NCI-H187 treated with DMSO at 0.1 percent for 48 hours (cell line): ENCODE measurements at regions not wholly inside any gene's neighbourhood (a gene's known extent, or its start where the extent isn't known, plus 50 kb on each side); places are given as distances from the start of the nearest gene placed in this dataset.
"Not testable (repeated sequence)": the region's sequence is repeated elsewhere in the genome, so short reads cannot be mapped to it uniquely, and the experiment has no call there.

ENCODE experiments used
- DNase-seq: peaks from one replicate; lab custom pipeline; 2025; lab: John Stamatoyannopoulos, UW

GRCh38 chr1:229710746-229711145, 84.7 kb downstream of the URB2 start:
- DNase-seq, result no peak

DNA sequence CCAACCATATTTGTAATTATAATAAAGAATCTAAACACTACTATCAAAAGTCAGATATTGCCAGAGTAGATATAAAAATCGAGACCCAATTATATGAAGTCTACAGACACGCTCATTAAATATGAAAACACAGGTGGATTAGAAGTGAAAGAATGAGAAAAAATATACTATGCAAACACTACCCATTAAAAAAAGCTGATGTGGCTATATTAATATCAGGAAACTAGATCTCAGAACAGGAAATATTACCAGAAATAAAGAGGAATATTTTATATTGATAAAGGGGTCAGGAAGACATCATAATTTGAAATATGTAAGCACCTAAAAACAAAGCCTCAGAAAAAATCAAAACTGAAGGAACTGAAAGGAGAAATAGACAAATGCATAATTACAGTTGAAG, 88.3 kb downstream of the URB2 start:
- no peak for DNase-seq

- DNase-seq, result no peak
Observed at GRCh38 chr1:229714964-229715603, 89.0 kb downstream of the URB2 start.

DNA sequence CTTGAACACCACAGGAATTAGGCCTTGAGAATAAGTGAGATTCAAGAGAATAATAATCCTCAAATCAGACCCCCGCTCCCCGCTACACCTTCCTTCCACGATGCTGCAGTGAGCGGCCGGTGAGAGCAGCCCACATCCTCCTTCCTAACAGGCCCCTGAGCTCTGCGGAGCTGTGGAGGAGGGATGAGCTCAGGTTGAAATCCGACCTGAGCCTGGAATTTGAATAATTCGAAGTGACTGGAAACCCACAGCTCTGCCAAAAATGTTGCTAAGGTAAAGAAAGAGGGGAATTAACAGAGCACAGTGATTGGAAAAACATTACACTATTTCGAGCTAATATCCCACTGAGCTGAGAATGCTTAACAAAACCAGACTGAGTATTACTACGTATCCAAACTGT, 90.0 kb downstream of the URB2 start:
- no peak for DNase-seq

GRCh38 chr1:229716704-229717103, 90.7 kb downstream of the URB2 start:
- DNase-seq, result no peak

DNA sequence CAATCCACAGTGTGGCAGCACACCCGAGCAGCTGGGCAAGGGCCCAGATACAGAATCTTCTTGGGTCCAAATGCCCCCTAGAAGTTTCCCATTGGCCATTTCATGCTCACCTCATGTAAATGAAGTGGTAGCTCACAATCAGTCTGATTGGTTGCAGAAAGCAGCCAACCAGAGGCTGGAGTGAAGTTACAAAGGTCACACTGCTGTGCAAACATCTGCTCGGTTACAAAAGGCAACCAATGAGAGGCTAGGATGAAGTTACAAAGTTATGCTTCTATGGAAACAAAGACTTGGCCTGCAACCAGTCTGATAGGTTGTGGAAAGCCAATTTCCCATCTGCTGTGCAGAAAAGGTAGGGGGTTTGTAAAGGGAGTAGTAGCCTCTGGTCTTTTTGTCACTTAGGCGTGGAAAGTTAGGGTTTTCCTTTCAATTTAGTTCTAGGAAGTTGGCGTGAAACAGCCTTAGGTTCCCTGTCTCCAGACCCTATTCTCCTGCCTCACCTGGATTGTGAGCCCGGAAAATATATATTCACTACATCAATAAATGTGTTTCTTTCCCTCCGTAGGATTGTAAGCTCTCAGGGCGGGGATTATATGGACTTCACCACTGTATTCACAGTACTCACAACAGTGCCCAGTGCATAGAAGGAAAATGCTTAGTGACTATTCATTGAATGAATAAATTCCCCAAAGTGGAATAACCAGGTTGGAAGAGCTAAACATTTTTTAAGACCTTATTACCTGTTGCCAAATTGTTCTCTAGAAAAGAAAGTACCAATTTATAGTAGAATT, 91.9 kb downstream of the URB2 start:
- no peak for DNase-seq

DNA sequence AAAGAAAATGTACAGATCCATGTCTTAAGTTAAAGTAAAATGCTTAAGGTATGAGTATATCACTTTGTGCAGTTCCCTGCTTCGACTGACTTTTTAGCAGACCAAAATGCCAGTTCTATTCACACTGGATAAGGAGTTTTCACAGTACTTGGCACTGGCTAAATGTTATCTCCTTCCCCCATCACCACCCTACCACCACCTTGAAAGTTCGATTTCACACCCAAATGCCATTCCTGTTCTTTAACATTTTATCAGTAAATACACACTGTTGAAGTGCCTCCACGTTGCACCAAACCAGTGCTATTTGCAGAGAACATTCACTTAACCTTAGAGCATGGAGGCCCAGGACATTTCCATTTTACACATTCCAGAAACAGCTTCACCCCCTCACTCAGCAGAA, 100.0 kb downstream of the URB2 start:
- DNase-seq, result no peak

GRCh38 chr1:229729916-229730315, 103.9 kb downstream of the URB2 start:
- DNase-seq, result no peak

DNA sequence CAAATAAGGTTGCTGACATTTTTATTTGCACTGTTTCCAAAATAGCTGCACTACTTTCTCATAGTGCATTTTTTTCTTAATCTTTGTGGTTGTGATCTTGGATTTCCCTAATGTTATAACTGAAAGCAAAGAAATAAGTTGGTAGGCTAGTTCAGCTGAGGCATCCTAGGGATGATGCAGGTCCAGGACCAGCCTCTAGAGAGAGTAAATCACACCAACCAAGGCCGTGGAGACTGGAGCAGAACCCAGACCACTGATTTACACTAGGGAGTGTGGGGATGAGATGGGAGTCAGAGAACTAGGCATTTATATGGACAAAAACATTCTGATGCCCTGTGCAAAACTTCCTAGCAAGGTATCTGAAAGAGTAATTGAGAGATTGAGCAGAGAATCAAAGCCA, 104.5 kb downstream of the URB2 start:
- DNase-seq, result no peak

GRCh38 chr1:229732061-229732460, 106.0 kb downstream of the URB2 start:
- no peak for DNase-seq

- DNase-seq, result no peak
Observed at GRCh38 chr1:229736376-229736775, 110.3 kb downstream of the URB2 start.

- DNase-seq, result not testable (repeated sequence)
Observed at GRCh38 chr1:229742614-229743013, 116.6 kb downstream of the URB2 start.

DNA sequence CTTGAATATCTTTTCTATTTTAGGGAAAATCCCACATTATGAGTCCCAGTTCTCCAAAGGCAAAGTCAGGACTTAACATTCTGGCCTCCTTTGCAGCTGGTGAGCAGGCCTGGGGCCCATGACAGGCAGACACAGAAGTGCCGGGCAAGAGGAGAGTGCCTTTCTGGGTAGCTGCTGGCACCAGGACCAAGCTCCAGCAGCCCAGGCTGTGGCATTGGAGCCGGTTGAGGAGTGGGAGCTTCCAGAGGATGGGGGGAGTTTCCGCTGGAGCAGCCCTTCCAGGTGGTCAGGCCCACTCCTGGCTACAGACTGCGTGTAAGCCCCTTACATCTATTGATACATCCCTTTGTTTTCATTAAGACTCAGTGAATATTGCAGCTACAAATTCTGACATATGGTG, 123.9 kb downstream of the URB2 start:
- DNase-seq, result no peak

DNA sequence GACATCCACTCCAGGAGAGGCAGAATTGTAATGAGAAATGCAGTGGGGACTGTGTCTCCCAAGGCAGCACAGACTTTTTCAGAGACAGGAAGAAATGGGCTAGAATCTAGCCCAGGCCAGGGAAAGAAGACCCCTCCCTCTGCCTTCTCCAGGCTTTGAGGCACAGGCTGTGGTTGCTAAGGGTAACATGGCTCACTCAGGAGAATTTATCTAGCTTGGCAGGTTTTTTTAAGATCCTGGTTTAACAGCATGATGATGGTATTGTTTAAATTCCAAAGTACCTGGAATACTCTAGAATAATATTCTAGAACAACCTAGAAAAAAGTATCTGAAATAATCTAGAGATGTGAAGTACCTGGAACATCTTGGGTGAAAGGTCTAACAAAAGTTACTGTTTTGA, 125.6 kb downstream of the URB2 start:
- DNase-seq, result no peak

GRCh38 chr1:229752679-229753078, 126.6 kb downstream of the URB2 start:
- DNase-seq, result no peak

DNA sequence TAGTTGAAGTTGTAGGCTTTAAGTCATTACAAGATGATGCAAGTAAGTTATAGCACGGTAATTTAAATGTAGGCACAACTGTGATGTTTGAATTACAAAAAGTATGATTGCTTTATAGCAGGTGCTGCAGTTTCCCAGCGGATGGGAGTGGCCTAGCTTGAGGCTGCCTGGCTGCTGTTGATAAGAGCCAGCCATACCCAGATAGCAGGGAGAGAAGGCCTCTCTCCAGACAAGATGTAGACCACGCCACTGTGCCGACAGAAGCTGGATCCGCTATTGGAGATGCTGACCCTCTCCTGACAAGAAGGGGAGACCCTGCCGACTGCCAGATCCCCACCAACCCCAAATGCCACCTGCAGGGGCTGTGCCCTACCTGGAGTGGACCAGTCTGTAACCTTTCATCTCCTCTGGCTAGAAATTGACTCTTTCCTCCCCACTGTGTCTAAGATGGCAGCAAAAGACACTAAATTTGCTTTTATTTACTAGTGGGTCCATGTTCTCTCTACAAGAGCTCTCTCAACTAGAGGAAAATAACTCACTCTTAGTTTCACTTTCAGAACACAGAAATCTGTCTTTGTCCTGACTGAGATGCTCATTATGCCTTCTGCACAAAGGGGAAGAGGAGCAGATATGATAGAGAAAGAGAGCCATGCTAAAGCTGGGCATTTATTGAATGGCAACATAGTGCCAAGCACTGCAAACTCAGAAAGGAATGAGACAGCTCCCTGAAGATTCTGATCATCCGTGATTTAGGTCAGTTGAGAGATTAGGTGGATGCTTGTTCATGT, 127.9 kb downstream of the URB2 start:
- DNase-seq, result no peak

GRCh38 chr1:229756666-229757065, 130.6 kb downstream of the URB2 start:
- DNase-seq, result no peak

DNA sequence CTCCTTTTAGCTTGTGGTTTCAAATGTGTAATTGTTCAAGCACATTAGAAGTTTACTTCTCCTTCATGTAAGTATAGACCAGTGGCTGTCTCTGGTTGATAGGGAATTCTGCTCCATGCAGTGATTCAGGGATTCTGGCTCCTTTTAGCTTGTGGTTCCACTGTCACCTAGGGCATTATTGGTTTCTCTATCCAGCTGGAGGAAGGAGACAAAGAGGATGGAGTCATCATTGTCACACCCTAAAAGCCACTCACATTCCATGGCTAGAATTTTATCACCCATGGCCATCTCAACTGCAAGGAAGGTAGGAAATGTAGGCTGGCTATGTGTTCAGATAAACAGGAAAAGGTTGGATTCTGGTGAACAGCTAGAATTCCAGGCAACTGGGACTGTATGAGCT, 131.2 kb downstream of the URB2 start:
- DNase-seq, result no peak

DNA sequence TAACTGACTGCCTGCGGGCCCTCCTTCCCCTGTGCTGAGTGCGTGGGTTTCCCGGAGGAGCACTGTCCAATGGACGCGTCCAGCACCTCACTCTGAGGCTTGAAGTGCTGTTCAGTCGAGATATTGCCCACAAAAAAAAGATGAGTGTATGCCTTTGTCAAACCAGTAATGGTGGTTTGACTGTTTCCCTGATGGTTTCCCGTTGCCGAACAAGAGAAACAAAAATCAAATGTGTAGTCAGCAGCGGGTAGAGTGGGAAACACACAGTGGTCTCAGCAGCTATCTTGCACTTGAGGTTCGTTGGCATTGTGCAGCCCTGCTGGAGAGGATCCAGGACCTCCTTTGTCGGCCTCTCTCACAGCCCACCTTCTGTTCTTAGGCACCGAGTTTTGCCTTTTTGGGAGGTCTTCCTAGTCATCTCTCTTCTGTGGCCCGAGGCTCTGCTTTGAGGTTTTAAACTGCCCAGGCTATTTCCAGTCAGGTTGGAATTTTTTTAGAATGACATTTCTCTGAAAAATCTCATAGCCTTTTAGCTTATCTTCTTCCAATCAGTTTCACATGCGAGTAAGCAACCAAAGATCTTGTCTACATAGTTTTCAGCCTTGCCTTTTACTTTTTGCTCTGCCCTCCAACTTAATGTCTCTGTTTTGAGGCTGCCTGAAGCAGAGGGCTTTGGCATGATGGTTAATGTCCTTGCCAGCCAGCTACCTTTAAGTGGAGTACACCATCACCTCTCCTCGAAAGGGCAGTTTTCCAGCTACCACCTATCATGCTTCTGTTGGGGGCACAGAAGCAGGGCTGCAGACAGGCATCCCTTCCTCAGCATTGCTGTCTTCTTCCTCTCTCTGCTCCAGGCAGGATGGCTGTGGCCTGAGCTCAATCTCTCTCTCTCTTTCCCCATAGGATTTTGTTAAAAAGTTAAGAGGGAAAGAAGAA, 132.3 kb downstream of the URB2 start:
- DNase-seq, result no peak

DNA sequence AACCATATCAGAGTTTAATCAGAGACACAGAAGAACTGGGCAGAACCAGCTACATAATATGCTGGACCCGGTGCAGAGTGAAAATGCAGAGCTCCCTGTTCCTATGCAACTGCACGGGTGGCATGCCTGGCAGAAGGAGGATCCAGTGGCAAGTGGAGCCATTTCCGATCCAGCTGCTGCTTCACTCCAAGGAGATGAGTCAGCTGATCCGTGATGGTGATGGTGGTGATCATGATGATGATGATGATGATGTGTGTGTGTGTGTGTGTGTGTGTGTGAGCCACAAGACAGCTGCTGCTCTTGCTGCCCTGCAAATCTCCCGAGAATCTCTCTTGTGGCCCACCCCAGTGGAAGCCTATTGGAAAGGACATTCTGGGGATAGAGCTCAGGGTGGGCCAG, 133.0 kb downstream of the URB2 start:
- DNase-seq, result no peak

GRCh38 chr1:229759586-229759985, 133.5 kb downstream of the URB2 start:
- DNase-seq, result no peak

- DNase-seq, result no peak
Observed at GRCh38 chr1:229760478-229760996, 134.5 kb downstream of the URB2 start.
